Vagina (tissue), 2 donors: ENCODE measurements at regions not wholly inside any gene's neighbourhood (a gene's known extent, or its start where the extent isn't known, plus 50 kb on each side); places are given as distances from the start of the nearest gene placed in this dataset.

Experiments
- POLR2A ChIP-seq, 2 donors: fragments of 450-650 bp; IDR thresholded peaks; one replicate each; pipeline ENCODE4 v1.6.1; 2017; ENCODE audit warnings: antibody characterized with exemption in 2 of 2, mild to moderate bottlenecking in 2 of 2, moderate library complexity in 2 of 2
- POLR2AphosphoS5 ChIP-seq, 2 donors: sonication (generic); formaldehyde crosslinking; IDR thresholded peaks; one replicate each; pipeline ENCODE4 v1.9.0; 2017; ENCODE audit warnings: antibody characterized with exemption in 2 of 2, mild to moderate bottlenecking in 2 of 2, low read depth in 1 of 2; ENCODE audit not compliant: insufficient read depth in 1 of 2

GRCh38 chr4:11698846-11699590 is 270.3 kb upstream of the HS3ST1 start:
- TF ChIP-seq POLR2A (IDR thresholded peaks at IDR 0.05) (no peak), POLR2AphosphoS5 (IDR thresholded peaks at IDR 0.05; ENCODE audit: insufficient read depth in 1 of 2, low read depth in 1 of 2) (no peak)
